MCF 10A (cell line): ENCODE measurements at regions not wholly inside any gene's neighbourhood (a gene's known extent, or its start where the extent isn't known, plus 50 kb on each side); places are given as distances from the start of the nearest gene placed in this dataset.

Experiments
- BruUV-seq: library from RNA; stranded (reverse); fragments of 400-500 nt; replicated peaks from 2 replicates; lab custom pipeline; 2021; lab: Mats Ljungman, UMichigan
- CTCF ChIA-PET: fragments of 300-600 bp; sonication (Branson Sonifier 250); formaldehyde crosslinking; extraction: SDS; loops from one replicate; lab custom pipeline; 2021; ENCODE audit warnings: antibody characterized with exemption, inconsistent platforms; lab: Yijun Ruan, JAX
- POLR2A ChIA-PET: fragments of 300-600, 350-650 bp; sonication (Branson Sonifier 250); formaldehyde crosslinking; extraction: SDS; loops from one replicate; lab custom pipeline; 2020; ENCODE audit warnings: antibody characterized with exemption, inconsistent platforms; lab: Yijun Ruan, JAX
- DNase-seq: peaks from one replicate; pipeline ENCODE4 v3.0.0-alpha.2; 2018; ENCODE audit not compliant: unreplicated experiment
- H3K27ac Mint-ChIP-seq: one replicate; pipeline ENCODE4 v1.8.0; 2022; ENCODE audit warnings: mild to moderate bottlenecking, low read depth, mixed read lengths; ENCODE audit not compliant: unreplicated experiment
- H3K27me3 Mint-ChIP-seq: one replicate; pipeline ENCODE4 v1.8.0; 2022; ENCODE audit warnings: mixed read lengths; ENCODE audit not compliant: insufficient read depth, unreplicated experiment
- H3K36me3 Mint-ChIP-seq: one replicate; pipeline ENCODE4 v1.8.0; 2022; ENCODE audit warnings: mild to moderate bottlenecking, moderate library complexity, mixed read lengths; ENCODE audit not compliant: insufficient read depth, unreplicated experiment
- H3K4me1 Mint-ChIP-seq: one replicate; pipeline ENCODE4 v1.8.0; 2022; ENCODE audit warnings: mixed read lengths; ENCODE audit not compliant: insufficient read depth, unreplicated experiment
- H3K4me3 Mint-ChIP-seq: one replicate; pipeline ENCODE4 v1.8.0; 2022; ENCODE audit warnings: mild to moderate bottlenecking, moderate library complexity, mixed read lengths; ENCODE audit not compliant: unreplicated experiment
- H3K9me3 Mint-ChIP-seq: one replicate; pipeline ENCODE4 v1.8.0; 2022; ENCODE audit warnings: mixed read lengths; ENCODE audit not compliant: unreplicated experiment
- CTCF ChIP-seq: fragments of 200-600 bp; IDR thresholded peaks from one replicate; pipeline ENCODE4 v1.8.0; 2022; ENCODE audit warnings: antibody characterized with exemption, mild to moderate bottlenecking; ENCODE audit not compliant: unreplicated experiment
- intact Hi-C: fragments of 100-400 bp; cut with micrococcal nuclease; formaldehyde crosslinking; loops from 2 replicates; pipeline ENCODE4 v1.14.1; 2022

- TF ChIP-seq CTCF: no peak
- Mint-ChIP-seq H3K27ac (no peak overlapping the region), H3K4me1 (peaks cover 5% of the 10 kb centered on the region), H3K4me3 (no peak overlapping the region), H3K9me3 (peaks cover 5% of the 10 kb centered on the region), H3K36me3 (peaks cover 19% of the 10 kb centered on the region), H3K27me3 (no peaks in the 10 kb centered on the region)
- ChIA-PET CTCF (interaction anchor here (0.6 to 1.6 kb wide), 5 partner anchors 116 to 155 kb away, joined by 3 to 6 read pairs (median 4); no protein-coding TSS in a partner anchor), POLR2A (interaction anchor here (0.5 to 1.7 kb wide), 5 partner anchors 13 to 198 kb away, joined by 3 to 6 read pairs (median 3); no protein-coding TSS in a partner anchor)
- no peak for DNase-seq
- BruUV-seq: no TSS peak
- intact Hi-C loops: no loop called here
These were observed 53.8 kb downstream of the ADRB2 start for GRCh38 chr5:148880197-148880596.

GRCh38 chr5:148880696-148881095 lies 54.3 kb downstream of the ADRB2 start:
- no peak for DNase-seq
- Mint-ChIP-seq H3K9me3 (peaks cover 9% of the 10 kb centered on the region), H3K4me3 (no peak overlapping the region), H3K27me3 (no peaks in the 10 kb centered on the region), H3K27ac (no peak overlapping the region), H3K36me3 (peaks cover 19% of the 10 kb centered on the region), H3K4me1 (peaks cover 3% of the 10 kb centered on the region)
- CTCF ChIA-PET: interaction anchor here (0.5 to 1.6 kb wide), 4 partner anchors 21 to 459 kb away, joined by 3 to 6 read pairs (median 3); no protein-coding TSS in a partner anchor
- no peak for TF ChIP-seq CTCF
- BruUV-seq: no TSS peak
- intact Hi-C loops: no loop called here
- POLR2A ChIA-PET: interaction anchor here (0.5 to 1.7 kb wide), 6 partner anchors 13 to 198 kb away, joined by 3 to 8 read pairs (median 3); no protein-coding TSS in a partner anchor

- ChIA-PET POLR2A (interaction anchor here (1.1 kb wide), 1 partner anchor 9 kb away, joined by 3 read pairs; no protein-coding TSS in a partner anchor), CTCF (interaction anchor here (0.8 to 0.9 kb wide), 2 partner anchors 19 to 75 kb away, joined by 3 read pairs; no protein-coding TSS in a partner anchor)
- H3K27me3 Mint-ChIP-seq: no peaks in the 10 kb centered on the region
- no peak for TF ChIP-seq CTCF
- peaks cover 9% of the 10 kb centered on the region for H3K9me3 Mint-ChIP-seq
- no peak overlapping the region for H3K27ac Mint-ChIP-seq
- peaks cover 3% of the 10 kb centered on the region for H3K4me1 Mint-ChIP-seq
- no peak for DNase-seq
- intact Hi-C loops: no loop called here
- H3K4me3 Mint-ChIP-seq: no peak overlapping the region
- H3K36me3 Mint-ChIP-seq: peaks cover 16% of the 10 kb centered on the region
- BruUV-seq: no TSS peak
These were observed 55.9 kb downstream of the ADRB2 start for GRCh38 chr5:148882332-148882731.

- intact Hi-C loops: no loop called here
- Mint-ChIP-seq H3K4me1 (peaks cover 3% of the 10 kb centered on the region), H3K9me3 (peaks cover 18% of the 10 kb centered on the region), H3K27ac (no peak overlapping the region), H3K27me3 (no peaks in the 10 kb centered on the region), H3K36me3 (peaks cover 7% of the 10 kb centered on the region), H3K4me3 (no peak overlapping the region)
- no peak for TF ChIP-seq CTCF
- no TSS peak for BruUV-seq
- no peak for DNase-seq
- ChIA-PET POLR2A (interaction anchor here (1.6 to 2.0 kb wide), 4 partner anchors 10 to 58 kb away, joined by 3 to 9 read pairs (median 4); partner anchors contain the start of gene ADRB2), CTCF (interaction anchor here (0.7 kb wide), 2 partner anchors 11 to 23 kb away, joined by 3 read pairs; no protein-coding TSS in a partner anchor)
These were observed 58.1 kb downstream of the ADRB2 start for GRCh38 chr5:148884339-148885020.
